CD1c-positive myeloid dendritic cell (primary cell): ENCODE measurements at regions not wholly inside any gene's neighbourhood (a gene's known extent, or its start where the extent isn't known, plus 50 kb on each side); places are given as distances from the start of the nearest gene placed in this dataset.
A peak's percentile ranks its signal among the peaks of the same experiment; 100 is the strongest.
"Not testable (repeated sequence)": the region's sequence is repeated elsewhere in the genome, so short reads cannot be mapped to it uniquely, and the experiment has no call there.

ENCODE experiments used
- DNase-seq: peaks from one replicate; pipeline ENCODE4 v3.0.0-alpha.2; 2016; ENCODE audit errors: extremely low spot score

DNA sequence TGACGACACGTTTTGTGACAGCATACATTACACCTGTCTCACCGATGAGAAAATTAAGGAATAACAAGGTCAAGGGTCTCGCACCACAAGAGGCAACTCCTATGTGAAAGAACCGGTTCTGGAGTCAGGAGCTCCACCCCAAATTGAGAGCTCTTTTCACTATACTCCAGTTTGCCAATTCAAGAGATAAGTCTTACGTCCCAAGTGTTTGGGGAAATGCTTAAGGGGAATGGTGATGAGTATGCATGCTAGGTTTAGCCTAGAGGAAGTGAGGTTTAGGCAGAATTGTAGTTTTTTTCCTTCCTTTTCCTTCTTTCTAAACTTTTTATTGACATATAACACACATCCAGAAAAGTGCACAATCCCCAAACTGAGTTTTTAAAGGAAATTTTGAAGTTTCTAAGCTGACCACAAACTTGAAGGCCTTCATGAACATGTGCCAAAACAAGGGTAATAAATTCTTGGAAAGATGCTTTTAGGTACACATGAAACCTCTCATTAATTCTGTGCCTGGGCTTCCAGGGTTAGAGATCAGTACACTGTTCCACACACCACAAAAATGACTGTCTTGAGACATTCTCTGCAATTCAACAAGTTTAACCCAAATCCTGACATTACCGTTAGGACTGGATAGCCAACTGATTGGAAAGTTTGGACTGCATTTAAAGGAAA, 127.6 kb upstream of the SLC1A3 start:
- no peak for DNase-seq

GRCh38 chr5:36481454-36482120, 124.8 kb upstream of the SLC1A3 start:
- DNase-seq: no peak

DNA sequence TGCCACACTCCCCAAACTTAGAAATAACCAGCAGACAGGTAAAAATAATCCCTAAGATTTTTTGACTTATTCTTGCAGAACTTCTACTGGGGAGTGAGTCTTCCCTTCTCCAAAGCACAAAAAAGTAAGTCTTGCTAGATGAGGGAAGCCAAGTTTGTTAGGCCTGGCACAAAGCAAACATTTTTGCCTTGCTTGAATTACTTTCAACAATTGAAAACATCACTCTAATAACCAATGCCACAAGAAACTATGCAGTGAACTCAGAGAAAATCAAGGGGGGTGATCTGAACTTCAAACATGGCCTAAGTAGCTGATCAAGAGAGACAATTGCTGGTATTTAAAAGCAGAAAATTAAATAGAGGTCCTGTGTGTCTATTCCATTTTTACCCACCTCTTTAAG, 123.6 kb upstream of the SLC1A3 start:
- DNase-seq: no peak

- DNase-seq: no peak
Measured at GRCh38 chr5:36489505-36489904, 116.9 kb upstream of the SLC1A3 start.

GRCh38 chr5:36491856-36492255, 114.5 kb upstream of the SLC1A3 start:
- DNase-seq: no peak

DNA sequence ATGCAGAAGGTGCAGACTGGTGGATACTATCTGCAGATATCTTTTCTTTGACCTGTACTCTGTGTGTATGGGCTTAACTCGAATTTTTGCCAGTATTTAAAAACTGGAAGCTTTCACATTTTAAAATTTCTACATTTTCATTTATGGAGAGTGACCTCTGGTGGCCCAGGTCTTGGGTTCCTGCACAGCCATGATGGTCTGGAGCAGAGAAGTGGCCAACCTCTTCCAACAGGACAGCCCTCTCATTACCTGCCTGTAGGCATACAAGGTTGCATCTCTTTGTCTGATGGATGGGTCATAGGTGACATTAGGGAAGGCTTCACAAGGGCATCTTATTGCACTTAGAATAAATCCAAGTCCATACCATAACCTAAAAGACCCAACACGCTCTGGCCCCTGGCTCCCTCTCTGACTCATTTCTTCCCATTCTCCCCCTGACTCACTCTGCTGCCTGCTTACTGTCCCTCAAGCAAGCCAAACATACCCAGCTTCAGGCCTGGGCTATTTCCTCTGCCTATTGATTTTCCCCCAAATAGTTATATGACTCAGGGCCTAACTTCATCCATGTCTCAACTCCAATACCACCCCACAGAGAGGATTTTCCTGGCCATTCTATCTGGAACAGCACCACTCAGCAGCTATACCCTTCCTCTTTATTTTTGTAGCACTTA, 113.3 kb upstream of the SLC1A3 start:
- no peak for DNase-seq

- no peak for DNase-seq
Measured at GRCh38 chr5:36494028-36494427, 112.4 kb upstream of the SLC1A3 start.

DNA sequence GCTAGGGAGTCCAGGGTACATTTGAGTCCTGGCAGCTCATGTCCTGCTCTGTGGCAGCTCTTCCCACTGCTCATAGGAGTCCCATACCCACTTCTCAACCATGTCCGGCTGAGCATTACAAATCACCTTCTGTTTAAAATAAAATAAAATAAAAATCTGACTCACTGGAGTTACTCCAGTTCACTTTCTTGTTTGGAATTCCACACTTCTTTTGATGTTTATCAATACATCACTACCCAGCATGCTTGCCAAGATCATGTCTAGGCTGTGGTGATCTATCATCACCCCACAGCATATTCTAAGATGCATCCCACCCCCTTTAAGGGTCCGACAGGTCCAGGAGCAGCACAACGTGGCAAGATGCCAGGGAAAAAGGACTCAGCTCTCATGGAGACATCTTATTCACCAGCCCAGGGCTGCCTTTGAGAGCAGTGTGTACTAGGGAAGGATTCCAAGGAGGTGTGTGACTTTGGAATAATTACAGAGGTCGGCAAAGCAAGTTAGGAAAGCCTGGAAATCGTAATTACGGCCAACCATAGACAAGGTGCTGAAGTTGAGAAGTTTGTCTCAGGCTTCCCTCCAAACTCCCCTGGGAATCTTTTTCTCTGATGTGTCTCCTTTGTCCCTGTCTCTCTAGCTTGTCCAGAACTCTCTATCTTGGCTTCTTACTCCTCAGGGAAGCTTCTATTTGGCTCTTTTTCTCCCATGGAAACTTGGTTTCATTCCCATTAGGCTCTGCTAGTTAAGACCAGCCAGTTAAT, 111.4 kb upstream of the SLC1A3 start:
- DNase-seq: no peak

DNA sequence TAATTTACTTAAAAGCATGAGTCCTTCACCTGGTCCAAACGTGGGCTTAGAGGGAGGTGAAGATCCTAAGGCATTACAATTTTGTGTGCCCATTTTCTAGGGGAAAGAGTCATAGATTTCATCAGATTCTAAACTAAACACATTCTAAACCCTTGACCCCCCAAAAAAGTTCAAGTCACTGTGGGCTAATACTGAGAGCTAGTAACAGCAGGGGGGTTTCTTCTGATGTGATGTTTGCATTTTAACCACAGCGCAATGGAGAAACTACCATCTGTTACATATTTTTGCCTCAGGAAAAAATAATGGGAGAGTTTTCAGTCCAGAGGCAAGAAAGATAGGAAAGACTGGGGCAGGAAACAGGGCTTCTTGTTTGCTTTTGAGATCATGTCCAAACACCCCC, 110.8 kb upstream of the SLC1A3 start:
- DNase-seq: no peak

GRCh38 chr5:36496471-36496870, 109.9 kb upstream of the SLC1A3 start:
- DNase-seq: no peak

DNA sequence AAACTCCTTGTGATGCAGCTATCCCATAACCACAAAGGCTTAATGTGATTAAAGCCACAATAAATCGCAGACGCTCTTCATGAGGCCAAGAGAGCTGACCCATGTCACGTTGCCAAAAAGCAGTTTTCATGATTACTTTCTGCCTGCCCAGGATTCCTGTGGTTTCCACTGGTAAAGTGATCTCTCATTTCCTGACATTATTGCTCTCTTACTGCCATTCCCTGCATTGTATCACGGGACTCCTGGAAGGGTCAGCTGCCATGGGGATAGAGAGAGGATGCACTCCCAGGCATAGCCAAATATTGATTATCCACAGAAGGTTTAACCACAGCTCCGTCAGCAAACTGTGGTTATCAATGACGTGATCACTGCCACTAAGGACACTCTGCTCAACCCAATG, 103.8 kb upstream of the SLC1A3 start:
- DNase-seq: no peak

DNA sequence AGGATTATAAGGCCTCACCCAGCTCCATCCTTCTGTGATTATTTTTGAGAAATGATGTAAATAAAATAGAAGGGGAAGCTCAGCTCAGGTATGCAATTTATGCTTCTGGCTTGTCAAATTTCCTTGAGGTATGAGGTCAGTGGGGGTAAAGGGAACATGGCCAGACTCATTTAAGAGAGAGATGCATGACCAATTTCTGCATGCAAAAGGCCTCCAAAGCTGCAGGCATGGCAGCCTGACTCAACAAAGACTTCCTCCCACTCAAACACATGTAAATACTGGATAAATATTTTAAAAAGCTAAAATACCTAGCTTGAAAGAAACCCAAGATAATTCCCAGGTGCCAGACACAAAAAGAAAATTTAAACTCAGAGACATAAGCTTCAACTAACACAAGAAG, 101.4 kb upstream of the SLC1A3 start:
- DNase-seq: no peak

DNA sequence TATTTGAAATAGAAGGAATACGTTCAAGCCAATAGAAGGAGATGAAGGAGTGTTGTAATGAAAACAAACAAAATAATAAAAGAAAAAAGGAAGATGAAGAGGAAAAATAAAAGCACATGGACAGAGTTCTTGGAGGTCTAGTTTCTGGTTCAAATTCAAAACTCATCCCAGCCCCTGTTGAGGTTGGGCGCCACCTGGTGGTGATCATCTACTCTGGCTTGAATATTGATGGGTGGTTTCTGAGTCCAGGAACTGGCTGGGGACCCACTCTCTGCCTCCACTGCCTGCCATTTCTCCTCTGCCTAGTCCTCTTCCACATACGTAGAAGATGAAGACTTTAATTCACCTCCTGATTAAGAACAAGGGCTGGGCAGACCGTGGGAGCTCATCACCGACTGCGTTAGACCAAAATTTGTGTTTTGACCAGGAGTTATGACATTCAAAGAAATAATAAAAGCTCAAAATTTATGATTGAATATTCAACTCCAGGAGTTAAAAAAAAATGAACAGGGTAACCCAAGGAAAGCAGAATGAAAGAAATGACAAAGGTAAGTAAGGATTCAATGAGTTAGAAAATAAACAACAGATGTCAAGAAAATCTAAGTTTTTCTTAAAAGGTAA, 99.0 kb upstream of the SLC1A3 start:
- DNase-seq: peak; percentile 73

GRCh38 chr5:36508331-36508730, 98.1 kb upstream of the SLC1A3 start:
- not testable (repeated sequence) for DNase-seq

DNA sequence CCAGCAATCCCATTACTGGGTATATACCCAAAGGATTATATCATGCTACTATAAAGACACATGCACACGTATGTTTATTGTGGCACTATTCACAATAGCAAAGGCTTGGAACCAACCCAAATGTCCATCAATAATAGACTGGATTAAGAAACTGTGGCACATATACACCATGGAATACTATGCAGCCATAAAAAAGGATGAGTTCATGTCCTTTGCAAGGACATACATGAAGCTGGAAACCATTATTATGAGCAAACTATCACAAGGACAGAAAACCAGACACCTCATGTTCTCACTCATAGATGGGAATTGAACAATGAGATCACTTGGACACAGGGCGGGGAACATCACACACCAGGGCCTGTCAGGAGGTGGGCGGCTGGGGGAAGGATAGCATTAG, 92.8 kb upstream of the SLC1A3 start:
- not testable (repeated sequence) for DNase-seq

GRCh38 chr5:36519881-36520280, 86.5 kb upstream of the SLC1A3 start:
- DNase-seq: no peak

- DNase-seq: no peak
Measured at GRCh38 chr5:36521219-36521618, 85.2 kb upstream of the SLC1A3 start.

DNA sequence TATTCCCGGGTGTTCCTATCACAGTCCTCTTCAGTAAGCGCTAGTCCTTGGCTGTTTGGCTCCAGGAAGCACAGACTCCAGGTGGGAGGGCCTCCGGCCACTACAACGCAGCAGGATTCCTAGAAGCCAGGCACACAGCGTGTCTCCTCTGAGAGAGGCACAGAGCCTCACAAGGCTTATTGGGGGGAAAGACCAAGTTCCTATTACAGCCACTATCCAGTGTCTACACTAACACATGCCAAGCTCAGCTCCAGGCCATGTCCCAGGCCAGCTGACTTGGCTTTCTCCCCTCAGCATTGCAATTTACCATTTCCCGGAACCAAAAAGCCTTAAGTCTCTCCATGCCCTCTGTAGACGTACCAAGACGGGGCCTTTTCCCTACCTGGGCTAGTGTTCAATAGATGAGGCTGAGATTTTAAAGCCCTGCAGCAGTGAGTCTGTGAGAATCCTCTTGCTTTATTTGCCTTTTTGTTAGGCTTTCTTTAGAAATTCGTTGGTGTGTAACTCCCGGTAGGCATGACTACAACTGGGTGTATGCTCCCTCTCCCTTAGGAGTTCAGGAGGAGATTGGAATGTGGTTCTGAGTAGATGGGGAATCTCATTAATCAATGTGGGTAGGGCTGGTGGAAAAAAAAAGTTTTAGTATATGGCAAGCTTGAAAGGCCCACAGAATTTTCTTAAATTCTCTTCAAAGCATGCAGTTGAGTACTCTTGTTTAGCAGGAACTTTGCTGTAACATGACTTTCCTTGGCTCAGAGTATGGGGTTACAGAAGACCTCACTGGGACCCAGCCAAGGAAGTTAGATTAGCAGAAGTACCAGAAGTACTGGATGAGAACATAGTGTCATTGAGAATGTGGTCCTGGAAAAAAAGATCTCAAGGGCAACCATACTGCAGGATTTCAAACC, 84.3 kb upstream of the SLC1A3 start:
- no peak for DNase-seq

GRCh38 chr5:36522746-36523065, 83.7 kb upstream of the SLC1A3 start:
- DNase-seq: no peak

- DNase-seq: no peak
Measured at GRCh38 chr5:36523450-36523849, 83.0 kb upstream of the SLC1A3 start.

- no peak for DNase-seq
Measured at GRCh38 chr5:36523926-36524325, 82.5 kb upstream of the SLC1A3 start.
